Stimulated activated CD4-positive, alpha-beta T cell treated with anti-CD3 and anti-CD28 coated beads, Interleukin-4, amount 100 ng/mL, for 24 hours (primary cell): ENCODE measurements at regions not wholly inside any gene's neighbourhood (a gene's known extent, or its start where the extent isn't known, plus 50 kb on each side); places are given as distances from the start of the nearest gene placed in this dataset.

Experiments used
- DNase-seq: peaks from one replicate; pipeline ENCODE4 v3.0.0-alpha.2; 2020

DNA sequence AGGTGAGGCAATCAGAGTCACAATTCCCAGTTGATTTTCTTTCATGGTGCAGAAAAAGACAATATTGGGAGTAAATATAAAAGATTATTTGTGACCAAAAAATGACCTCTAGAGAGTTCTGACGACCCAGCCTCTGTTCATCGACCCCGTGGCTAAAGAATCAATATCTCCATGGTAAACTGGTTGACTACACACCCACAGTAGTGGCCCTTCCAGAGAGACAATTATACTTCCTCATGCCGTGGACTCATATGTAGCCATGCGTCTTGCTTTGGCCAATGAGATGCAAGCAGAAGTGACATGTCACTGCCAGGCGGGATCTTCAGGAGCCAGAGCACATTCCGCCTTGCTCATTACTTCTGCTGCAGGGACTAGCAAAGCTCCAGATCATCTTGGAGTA, 163.3 kb upstream of the RAD23B start:
- DNase-seq, result no peak

DNA sequence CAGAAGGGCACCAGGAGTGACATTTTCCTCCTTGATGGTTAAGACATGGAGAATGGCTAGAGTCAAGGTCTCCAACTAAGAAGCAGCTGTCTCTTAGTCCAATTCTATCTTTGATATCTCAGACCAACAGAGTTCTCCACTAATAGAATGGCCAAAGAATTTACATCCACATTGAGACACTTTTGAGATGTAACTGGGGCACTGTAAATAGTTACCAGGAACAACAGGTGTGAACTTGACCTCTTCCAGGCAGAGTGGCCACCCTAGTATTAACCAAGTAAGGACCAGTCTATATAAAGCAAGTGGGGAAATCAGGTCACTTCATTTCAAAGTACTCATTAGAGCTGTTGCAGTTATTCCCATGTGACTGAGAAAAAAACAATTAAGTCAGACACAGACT, 159.7 kb upstream of the RAD23B start:
- no peak for DNase-seq

DNA sequence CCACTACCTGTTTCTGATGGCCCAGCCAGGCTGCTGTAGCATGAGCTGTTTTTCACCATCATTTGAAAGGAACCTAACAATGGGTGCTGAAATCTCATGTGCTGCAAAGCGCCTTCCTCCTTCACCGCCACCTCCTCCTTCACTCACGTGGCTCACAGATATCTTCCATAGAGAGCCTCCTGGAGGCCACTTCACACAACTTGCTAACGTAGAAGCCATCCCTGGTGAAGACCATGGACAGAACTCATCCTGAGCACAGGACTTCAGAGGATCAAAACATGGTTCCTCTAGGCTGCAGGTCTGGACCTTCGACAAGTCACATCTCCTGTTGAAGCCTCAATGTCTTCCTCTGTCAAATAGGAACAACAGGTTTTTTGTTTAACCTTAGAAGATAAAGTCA, 155.5 kb upstream of the RAD23B start:
- no peak for DNase-seq

DNA sequence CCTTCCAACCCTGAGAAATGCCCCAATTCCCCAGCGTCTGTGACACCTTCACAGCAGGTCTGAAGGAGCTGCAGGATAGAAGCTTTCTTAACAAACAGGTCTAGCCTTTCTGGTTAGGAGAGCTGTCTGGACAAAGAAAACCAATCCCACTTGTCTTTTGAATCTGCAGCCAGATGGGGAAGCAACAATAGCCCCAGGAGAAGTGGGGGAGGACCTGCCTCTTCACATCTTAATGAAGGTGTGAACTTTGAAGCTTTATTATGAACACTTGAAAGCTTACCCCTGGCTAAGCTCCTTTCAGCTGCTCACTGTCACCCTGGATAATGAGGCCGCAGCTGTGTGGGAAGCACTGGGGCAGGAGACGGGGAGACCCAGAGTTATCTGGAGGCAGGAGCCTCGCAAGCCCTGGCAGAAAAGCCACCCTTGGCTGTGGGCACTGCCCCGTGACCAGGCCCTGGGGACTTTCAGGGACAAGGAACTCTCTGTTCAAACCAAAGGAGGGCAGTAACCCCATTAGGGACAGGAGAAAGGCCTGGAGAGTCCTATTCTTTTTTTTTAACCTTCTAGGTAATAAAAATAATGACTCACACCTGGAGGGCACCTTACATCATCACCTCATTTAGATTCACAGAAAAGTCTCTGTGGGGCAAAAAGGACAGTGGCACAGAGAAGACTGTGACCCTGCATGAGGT, 151.8 kb upstream of the RAD23B start:
- no peak for DNase-seq

DNA sequence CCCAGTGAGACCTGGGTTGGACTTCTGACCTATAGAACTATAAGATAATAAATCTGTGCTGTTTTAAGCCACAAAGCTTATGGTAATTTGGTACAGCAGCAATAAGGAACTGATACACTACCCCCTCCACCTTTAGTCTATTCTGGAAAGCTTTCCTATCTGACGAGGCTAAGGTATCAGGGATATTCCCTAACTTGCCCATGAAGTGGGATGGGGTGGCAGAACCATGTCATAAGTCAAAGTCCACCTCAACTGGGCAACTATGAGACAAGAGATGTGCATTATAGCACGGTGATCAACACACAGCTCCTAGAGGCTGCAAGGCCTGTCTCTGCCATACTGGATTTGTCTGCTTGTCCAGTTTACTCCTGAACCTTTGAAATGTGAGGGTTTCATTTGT, 146.8 kb upstream of the RAD23B start:
- no peak for DNase-seq

DNA sequence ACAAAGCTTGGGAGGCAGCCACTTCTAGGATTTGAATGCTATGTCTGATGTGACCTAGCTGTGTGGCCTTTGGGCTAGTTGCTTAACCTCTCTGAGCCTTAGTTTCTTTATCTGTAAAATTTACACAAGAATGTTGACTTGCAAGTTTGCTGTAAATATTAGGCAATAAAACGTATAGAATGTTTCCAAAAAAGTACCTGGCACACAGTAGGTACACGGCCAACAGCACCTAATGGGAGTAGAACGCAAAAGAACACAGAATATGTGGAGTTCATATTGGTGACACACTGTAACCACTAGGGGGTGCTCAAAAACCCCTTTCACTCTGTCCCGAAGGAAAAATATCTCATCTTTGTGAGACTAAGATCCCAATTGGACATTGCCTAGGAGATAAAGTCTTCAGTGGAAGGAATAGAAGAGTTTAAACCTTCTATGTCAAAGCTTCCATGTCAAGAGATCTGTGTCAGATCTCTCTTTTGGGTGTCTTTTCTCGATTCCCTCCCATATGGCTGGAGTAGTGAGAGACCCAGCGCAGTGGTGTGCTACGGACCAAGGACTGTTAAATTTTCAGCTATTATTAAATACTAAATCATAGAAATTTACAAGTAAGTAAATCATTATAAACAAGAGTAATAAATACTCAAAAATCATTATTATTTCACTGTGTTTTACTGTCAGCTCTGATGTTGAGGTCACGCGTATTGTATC, 145.4 kb upstream of the RAD23B start:
- peak; percentile 9 for DNase-seq

DNA sequence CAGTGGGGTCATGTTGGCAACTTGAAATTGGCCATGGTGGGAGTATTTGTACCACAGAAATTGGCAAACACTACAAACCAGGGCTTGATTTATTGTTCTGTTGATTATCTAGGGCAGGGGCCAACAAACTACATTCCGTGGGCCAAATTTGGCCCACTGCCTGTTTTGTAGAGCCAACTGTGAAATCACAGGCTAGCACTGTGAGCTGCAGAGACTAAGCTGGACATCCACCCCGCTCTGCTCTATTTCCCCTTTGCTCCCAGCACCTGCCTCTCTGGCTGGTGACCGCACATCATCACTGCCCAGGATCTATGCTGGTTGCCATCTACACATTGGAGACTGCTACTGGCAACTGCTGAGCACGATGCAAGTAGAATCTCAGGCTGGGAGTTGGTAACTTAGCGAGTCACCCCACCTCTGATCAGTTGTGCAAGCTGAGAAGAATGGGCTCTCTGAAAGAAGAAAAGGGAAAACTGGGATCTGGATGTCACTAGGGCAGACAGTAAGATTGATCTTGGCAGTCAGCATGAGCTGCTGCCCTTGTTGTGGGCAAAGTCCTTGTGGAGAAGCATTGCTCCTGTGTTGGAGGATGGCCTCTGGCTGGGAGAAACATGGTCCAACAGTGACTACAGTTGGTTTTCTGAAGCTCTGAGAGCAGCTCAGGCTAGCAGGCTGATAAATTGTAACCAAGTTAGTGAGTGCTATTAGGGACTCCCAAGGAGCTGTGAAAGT, 144.7 kb upstream of the RAD23B start:
- DNase-seq, result no peak

DNA sequence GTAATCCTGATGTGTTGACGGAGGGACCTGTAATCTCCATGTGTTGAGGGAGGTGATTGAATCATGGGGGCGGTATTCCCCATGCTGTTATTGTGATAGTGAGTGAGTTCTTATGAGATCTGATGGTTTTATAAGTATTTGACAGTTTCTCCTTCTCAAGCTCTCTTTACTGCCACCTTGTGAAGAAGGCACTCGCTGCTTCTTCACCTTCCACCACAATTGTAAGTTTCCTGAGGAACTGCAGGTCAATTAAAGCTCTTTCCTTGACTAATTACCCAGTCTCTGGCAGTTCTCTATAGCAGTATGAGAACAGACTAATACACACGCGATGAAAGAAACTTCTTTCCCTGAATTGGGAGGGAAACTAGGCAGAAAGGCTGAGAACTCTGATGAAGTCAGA, 141.1 kb upstream of the RAD23B start:
- DNase-seq, result no peak

DNA sequence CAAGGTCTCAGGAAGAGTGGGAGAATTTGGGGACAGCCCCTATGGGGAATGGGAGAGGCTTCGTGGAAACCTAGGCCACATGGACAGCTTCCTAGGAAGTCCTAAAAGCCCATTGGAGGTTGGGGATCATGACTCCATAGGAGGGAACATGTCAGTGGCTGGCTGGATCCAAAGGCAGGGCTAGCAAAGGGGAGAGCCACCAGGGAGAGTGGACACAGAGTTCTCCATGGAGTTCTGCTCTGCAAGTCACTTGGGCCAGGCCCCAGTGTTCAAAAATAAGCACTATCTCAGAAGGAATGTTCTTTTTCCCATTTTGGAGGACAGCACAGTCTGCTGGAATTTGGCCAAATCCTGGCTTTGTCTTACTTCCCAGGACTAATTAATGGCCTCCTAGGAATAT, 140.6 kb upstream of the RAD23B start:
- no peak for DNase-seq

DNA sequence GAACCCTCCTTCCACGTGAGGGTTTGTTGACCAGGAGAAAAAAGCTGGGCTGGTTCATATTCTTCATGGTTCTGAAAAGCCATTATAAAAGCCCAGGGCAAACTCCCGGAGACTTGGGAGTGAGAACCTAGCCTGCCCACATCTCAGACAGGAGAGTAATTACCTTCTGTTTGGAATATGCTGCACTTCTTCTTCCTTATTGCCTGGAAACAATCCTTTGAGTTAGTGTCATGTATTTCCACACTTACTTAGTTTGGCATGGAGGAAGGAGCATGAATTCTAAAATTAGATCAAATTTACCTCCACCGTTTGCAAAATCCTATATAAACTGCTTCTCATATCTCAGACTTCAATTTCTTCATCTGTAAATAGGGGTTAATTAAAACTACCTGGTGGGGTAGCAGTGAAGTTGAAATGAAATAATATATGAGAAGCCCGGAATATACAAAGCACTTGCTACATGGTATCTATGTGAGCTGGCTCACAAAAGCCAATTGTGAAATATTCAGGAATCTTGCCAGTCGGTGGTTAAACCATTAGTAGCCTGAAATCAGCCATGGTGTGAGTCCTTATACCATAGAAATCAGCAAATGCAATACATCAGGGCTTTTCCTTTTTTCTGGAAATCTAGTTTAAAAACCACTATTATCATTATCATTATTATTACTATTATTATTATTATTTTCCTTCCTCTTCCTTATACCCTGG, 140.0 kb upstream of the RAD23B start:
- no peak for DNase-seq

DNA sequence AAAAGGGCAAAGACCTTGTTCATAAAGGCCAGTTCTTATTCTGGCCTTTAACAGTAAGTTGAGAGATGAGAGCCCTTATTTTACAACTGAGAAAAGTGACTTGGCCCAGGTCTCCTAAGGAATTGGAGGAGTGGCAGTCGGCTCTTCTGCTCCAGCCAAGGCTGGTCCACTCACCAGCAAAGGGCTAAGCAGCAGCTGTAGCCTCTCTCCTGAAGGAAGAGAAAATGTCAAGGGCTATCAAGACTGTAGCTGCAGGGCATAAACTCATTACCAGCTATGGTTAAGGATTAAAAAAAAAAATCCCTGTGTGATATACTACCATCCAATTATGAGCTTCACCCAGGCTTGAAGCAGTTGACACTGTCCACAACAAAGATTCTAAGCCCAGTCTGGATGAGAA, 138.6 kb upstream of the RAD23B start:
- no peak for DNase-seq

DNA sequence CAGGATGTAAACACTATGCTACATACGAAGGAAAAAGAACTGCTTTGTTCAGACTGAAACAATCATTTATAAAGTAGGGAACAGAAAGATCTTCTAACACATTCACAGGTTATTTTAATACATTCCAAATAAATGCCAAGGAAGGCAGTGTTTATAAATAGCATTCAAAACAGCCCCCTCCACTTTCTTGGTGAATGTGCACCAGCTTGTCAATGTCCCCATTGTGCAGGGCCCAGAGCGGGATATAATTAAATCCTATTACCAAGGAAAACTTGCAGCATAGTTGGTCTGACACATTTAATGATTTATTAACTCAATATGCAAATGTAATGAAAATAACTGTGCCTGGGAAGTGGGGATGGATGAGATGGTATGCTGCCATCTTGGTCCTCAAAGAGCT, 135.9 kb upstream of the RAD23B start:
- no peak for DNase-seq

DNA sequence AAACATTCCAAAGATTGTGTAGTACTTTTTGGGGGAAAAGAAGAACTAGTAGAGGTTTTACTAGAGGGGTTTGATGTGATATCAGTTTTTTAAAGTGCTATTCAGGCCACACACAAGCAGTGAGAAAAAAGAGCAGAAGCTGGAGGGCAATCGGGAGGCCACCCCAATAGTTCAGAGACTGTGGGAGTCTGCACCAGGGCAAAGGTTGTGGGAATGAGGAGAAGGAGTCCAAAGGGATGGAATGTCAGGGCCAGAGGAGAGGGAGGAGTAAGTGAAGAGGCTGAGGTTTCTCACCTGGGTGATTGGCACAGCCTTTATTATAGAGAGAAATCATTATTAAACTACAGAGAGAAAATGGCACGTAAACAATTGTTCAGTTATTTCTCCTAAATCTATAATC, 134.9 kb upstream of the RAD23B start:
- no peak for DNase-seq

DNA sequence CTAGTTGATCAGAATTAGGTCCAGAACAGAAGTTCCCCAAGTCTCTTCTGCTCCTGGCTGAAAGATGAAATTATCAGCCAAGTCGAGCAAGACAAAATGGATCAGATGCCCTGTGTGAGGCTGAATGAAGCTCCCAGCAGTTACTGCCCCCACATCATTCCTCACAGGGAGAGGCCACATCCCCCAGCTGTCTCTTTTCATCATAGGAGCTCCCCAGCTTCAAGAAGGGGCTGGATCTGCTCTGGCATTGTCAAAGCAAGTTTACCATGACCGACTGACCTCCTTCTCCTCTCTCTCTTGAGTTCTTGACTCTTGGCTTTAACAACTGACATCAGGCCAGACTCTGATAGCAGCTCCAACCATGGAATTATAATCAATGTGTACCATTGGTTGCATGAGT, 133.3 kb upstream of the RAD23B start:
- DNase-seq, result no peak

DNA sequence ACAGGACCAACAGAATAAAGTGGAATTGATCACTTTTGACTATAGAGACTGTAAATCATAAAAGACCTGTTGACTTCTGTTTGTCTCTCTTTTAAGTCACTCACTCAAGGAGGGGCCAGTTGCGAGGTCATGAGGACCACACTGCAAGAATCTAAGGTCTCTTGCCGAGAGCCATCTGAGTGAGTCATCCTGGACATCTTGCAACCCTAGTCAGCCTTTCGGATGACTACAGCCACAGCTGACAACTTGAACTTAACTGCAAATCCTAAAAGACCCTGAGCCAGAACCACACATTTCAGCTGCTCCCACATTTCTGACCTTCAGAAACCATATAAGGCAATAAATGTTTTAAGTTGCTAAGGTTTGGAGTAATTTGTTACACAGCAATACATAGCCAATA, 129.7 kb upstream of the RAD23B start:
- DNase-seq, result no peak

DNA sequence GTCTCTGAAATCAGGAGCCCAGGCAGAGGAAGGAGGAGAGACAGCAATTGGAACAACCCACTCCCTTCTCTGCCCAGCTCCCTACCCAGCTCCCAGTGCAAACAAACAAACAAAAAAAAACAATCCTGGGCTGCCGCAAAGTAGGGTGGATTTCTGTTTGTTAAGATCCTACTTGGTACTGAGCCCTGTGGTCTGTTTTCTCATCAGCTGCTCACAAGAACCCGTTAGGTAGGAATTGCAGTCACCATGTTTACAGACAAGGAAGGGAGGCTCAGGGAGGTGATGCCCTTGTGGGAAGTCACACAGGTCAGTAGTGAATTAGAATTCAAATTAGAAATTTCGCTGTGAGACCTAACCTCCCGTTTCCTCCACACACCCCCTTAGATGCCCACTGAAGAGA, 128.8 kb upstream of the RAD23B start:
- no peak for DNase-seq

DNA sequence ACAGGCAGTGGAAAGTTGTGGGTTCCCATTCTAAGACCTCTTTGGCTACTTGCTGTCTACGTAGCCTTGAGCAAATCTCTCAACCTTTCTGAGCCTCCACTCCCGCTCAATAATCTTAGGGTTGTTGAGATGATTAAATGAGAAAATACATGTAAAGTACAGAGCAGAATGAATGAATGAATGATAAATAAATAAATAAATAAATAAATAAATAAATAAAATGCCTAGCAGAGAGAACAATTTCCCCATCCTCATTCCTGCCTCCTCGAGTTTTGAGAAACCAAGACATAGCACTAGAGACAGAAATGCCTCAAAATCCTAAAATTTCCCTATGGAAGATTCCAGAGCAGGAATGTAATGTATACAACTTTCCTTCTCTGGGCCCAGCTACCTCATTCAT, 128.3 kb upstream of the RAD23B start:
- no peak for DNase-seq

DNA sequence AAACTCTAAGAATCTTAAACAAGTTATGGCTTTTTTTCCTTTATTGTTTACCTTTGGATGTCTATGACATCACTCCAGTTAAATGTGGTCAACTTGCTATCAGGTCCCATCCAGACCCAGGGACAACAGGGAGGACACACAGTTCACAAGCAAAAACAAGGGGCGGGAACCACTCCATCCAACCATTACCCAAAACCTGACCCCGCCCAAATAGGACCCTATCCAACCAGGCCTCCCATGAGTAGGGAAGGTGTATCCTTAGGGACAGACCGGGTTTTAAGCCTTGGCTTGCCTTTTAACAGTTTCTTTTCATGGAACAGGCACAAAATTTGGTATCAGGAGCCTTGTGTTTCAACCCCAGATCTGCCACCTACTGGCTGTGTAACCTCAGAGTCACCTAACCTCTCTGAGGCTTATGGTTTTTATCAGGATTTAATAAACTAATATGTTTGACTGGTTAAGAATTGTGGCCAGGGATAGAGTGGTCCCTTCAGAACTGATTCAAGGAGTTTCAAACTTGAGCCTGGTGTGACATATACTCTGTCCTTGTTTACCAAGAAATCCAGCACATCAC, 127.7 kb upstream of the RAD23B start:
- no peak for DNase-seq

DNA sequence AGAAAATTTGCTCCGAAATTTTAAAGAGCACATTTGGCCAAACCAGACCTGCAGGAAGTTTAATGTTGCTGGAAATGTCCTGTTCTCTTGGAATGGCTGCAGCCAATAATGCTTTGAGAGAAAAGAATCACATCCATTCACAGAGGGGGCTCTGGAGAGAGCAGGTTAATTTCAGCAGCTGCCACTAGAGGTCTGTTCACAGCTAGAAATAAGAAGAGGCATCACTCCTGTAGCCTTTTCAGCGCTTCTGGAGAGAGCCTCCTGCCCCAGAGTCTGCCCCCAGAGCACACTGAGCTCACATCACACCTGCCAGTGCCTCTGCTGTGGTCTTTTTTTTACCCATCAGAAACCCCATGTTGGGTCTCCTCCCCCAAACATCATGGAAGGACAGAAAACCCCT, 124.8 kb upstream of the RAD23B start:
- no peak for DNase-seq

DNA sequence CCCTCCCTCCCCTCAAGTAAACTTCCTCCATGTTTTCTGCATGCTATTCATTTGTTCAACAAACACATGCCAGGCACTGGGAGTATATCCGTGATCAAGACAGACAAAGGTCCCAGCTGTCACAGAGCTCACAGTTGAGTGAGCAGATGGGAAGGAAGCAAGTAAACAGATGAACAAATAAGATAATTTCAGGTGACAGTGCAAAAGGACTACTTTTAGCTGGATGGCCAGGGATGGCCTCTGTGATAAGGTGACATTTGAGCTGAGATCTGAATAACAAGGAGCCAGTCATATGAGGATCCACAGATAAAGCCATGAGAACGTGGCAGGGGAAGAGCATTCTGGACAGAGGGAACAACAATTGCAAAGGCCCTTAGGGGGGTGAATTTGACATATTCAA, 121.7 kb upstream of the RAD23B start:
- DNase-seq, result no peak

DNA sequence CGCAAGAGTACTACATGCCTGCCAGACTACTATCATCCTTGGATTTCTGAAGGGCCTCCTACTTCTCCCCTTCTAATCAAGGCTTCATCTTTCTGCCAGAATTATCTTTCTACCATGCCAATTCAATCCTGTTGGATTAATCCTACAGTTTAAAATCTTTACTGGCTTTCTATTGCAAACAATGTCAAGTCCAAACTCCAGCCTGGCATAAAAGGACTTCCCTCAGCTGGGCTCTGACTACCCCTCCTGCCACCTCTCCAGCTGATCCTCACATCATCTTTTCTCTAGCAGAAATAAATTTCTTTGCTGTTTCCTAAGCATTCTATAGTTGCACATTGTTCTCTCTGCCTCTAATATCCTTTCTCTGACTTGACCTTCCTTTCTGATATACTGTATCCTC, 119.7 kb upstream of the RAD23B start:
- no peak for DNase-seq

DNA sequence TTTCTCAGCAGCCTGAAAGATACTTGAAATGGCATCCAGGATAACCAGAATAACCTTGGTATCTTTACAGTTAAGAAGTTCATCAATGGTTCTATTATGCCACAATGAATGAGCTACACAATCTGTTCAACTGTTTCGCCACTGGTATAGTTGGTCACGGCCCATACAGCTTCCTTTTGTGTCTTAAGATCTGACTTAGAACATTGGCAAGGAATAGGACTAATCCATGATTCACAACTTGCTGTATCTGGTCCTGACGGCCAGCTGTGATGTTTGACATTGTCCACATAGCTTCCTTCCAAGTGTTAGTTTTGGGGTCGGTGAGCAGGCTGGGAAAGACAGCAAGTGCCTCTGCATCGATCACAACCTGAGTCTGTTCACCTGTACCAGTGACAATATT, 113.3 kb upstream of the RAD23B start:
- DNase-seq, result no peak

DNA sequence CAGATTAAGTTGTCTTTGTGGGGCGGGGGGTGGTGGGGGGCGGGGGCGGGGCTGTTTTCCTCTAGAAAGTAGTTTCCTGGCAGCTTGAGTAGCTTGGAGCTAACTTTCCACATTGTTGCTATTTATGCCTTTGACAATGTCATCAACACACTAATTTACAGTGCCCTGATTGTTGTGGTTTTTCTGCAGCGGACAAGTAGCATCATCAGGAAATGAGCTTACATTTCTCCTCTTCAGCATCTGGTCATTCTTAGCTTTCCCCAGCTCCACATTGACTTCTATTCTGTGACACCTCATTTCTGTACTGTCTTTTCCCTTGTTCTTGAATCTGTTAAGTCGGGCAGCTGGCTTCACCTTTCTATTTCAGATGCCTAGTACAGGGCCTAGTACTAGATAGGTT, 112.3 kb upstream of the RAD23B start:
- no peak for DNase-seq
